ENCODE measurements at regions not wholly inside any gene's neighbourhood (a gene's known extent, or its start where the extent isn't known, plus 50 kb on each side); places are given as distances from the start of the nearest gene placed in this dataset.
"Not testable (repeated sequence)": the region's sequence is repeated elsewhere in the genome, so short reads cannot be mapped to it uniquely, and the experiment has no call there.

GRCh38 chr4:52507774-52508173, 151.3 kb downstream of the USP46 start:
- ChIA-PET POLR2A (no interaction called here), CTCF (no interaction called here)
- no peak for DNase-seq (ENCODE audit: extremely low spot score)
- TF ChIP-seq LEF1 (IDR thresholded peaks at IDR 0.05; ENCODE audit: borderline replicate concordance) = no peak
- TF ChIP-seq PKNOX1 (IDR thresholded peaks at IDR 0.05) = no peak
- no peak for TF ChIP-seq FOXM1 (IDR thresholded peaks at IDR 0.05; ENCODE audit: borderline replicate concordance)
- no peak for TF ChIP-seq TARDBP (IDR thresholded peaks at IDR 0.05)
- no peak for TF ChIP-seq FOXK2 (IDR thresholded peaks at IDR 0.05)
- TF ChIP-seq BHLHE40 (IDR thresholded peaks at IDR 0.05; ENCODE audit: borderline replicate concordance) = no peak
- no peak for TF ChIP-seq FOXA1 (IDR thresholded peaks at IDR 0.05)
- TF ChIP-seq ARNT (IDR thresholded peaks at IDR 0.05) = no peak
- TF ChIP-seq SP1 (IDR thresholded peaks at IDR 0.05) = no peak

- ChIA-PET POLR2A (no interaction called here), CTCF (no interaction called here)
- no peak for DNase-seq (ENCODE audit: extremely low spot score)
- TF ChIP-seq CTBP1 (IDR thresholded peaks at IDR 0.05; ENCODE audit: borderline replicate concordance) = no peak
- TF ChIP-seq SP1 (IDR thresholded peaks at IDR 0.05) = no peak
Observed at GRCh38 chr4:52510939-52511565, 148.0 kb downstream of the USP46 start.

GRCh38 chr4:52511825-52512224, 147.3 kb downstream of the USP46 start:
- ChIA-PET POLR2A (no interaction called here), CTCF (no interaction called here)
- TF ChIP-seq L3MBTL2 (conservative IDR thresholded peaks at IDR 0.05) (no peak), ELF4 (IDR thresholded peaks at IDR 0.05) (no peak), FOXM1 (IDR thresholded peaks at IDR 0.05; ENCODE audit: borderline replicate concordance) (no peak), CTBP1 (IDR thresholded peaks at IDR 0.05; ENCODE audit: borderline replicate concordance) (no peak), SUZ12 (IDR thresholded peaks at IDR 0.05) (no peak), FOXK2 (IDR thresholded peaks at IDR 0.05) (no peak), ARNT (IDR thresholded peaks at IDR 0.05) (no peak), TARDBP (IDR thresholded peaks at IDR 0.05) (no peak), BHLHE40 (IDR thresholded peaks at IDR 0.05; ENCODE audit: borderline replicate concordance) (no peak), LEF1 (IDR thresholded peaks at IDR 0.05; ENCODE audit: borderline replicate concordance) (no peak), PKNOX1 (IDR thresholded peaks at IDR 0.05) (no peak)
- no peak for DNase-seq (ENCODE audit: extremely low spot score)

- CTCF ChIA-PET = no interaction called here
- TF ChIP-seq TARDBP (IDR thresholded peaks at IDR 0.05) (no peak), LEF1 (IDR thresholded peaks at IDR 0.05; ENCODE audit: borderline replicate concordance) (no peak), FOXA1 (IDR thresholded peaks at IDR 0.05) (no peak), SP1 (IDR thresholded peaks at IDR 0.05) (no peak), PKNOX1 (IDR thresholded peaks at IDR 0.05) (no peak), ARNT (IDR thresholded peaks at IDR 0.05) (no peak), BHLHE40 (IDR thresholded peaks at IDR 0.05; ENCODE audit: borderline replicate concordance) (no peak), ZNF384 (IDR thresholded peaks at IDR 0.05) (no peak), NFRKB (IDR thresholded peaks at IDR 0.05) (no peak), SUZ12 (IDR thresholded peaks at IDR 0.05) (no peak), FOXK2 (IDR thresholded peaks at IDR 0.05) (no peak), CTBP1 (IDR thresholded peaks at IDR 0.05; ENCODE audit: borderline replicate concordance) (no peak), L3MBTL2 (conservative IDR thresholded peaks at IDR 0.05) (no peak)
- no peak for DNase-seq (ENCODE audit: extremely low spot score)
- POLR2A ChIA-PET = no interaction called here
Observed at GRCh38 chr4:52512291-52512690, 146.8 kb downstream of the USP46 start.

GRCh38 chr4:52522093-52522492, 137.0 kb downstream of the USP46 start:
- CTCF ChIA-PET, POLR2A ChIA-PET: not testable (repeated sequence)

GRCh38 chr4:52529983-52530382, 129.1 kb downstream of the USP46 start:
- CTCF ChIA-PET = no interaction called here
- no peak for DNase-seq (ENCODE audit: extremely low spot score)
- POLR2A ChIA-PET = no interaction called here
- TF ChIP-seq ELF4 (IDR thresholded peaks at IDR 0.05) = no peak
- TF ChIP-seq BHLHE40 (IDR thresholded peaks at IDR 0.05; ENCODE audit: borderline replicate concordance) = no peak
- no peak for TF ChIP-seq NFRKB (IDR thresholded peaks at IDR 0.05)
- no peak for TF ChIP-seq CTBP1 (IDR thresholded peaks at IDR 0.05; ENCODE audit: borderline replicate concordance)
- TF ChIP-seq FOXM1 (IDR thresholded peaks at IDR 0.05; ENCODE audit: borderline replicate concordance) = no peak
- TF ChIP-seq ZNF384 (IDR thresholded peaks at IDR 0.05) = no peak
- no peak for TF ChIP-seq SP1 (IDR thresholded peaks at IDR 0.05)
- no peak for TF ChIP-seq SUZ12 (IDR thresholded peaks at IDR 0.05)
- no peak for TF ChIP-seq L3MBTL2 (conservative IDR thresholded peaks at IDR 0.05)
- TF ChIP-seq FOXA1 (IDR thresholded peaks at IDR 0.05) = no peak
- no peak for TF ChIP-seq FOXK2 (IDR thresholded peaks at IDR 0.05)
- TF ChIP-seq PKNOX1 (IDR thresholded peaks at IDR 0.05) = no peak
- no peak for TF ChIP-seq TARDBP (IDR thresholded peaks at IDR 0.05)
- TF ChIP-seq HDGF (IDR thresholded peaks at IDR 0.05; ENCODE audit: borderline replicate concordance) = no peak
- TF ChIP-seq ARNT (IDR thresholded peaks at IDR 0.05) = no peak
- TF ChIP-seq LEF1 (IDR thresholded peaks at IDR 0.05; ENCODE audit: borderline replicate concordance) = no peak

More at GRCh38 chr4:52522093-52522492, 137.0 kb downstream of the USP46 start:
- not testable (repeated sequence) for DNase-seq (ENCODE audit: extremely low spot score)
